DND-41 (cell line): ENCODE measurements at regions not wholly inside any gene's neighbourhood (a gene's known extent, or its start where the extent isn't known, plus 50 kb on each side); places are given as distances from the start of the nearest gene placed in this dataset.
"Not testable (repeated sequence)": the region's sequence is repeated elsewhere in the genome, so short reads cannot be mapped to it uniquely, and the experiment has no call there.

Experiments
- ATAC-seq: fragments of 200-7000 bp; cut with Tn5 transposase; 3 replicates; pipeline ENCODE4 v1.9.1; 2021; ENCODE audit warnings: low read depth; ENCODE audit not compliant: insufficient read depth
- DNase-seq: peaks from one replicate; pipeline ENCODE4 v3.0.0-alpha.2; 2020
- H2AFZ ChIP-seq: 2 replicates; pipeline ENCODE4 v1.6.0; 2012; ENCODE audit warnings: low read depth, low read length
- H3K27ac ChIP-seq: 2 replicates; pipeline ENCODE4 v1.5.1; 2012; ENCODE audit warnings: low read length, inconsistent platforms
- H3K27me3 ChIP-seq: fragments of 200-600 bp; sonication (generic); 2 replicates; pipeline ENCODE4 v1.6.0; 2012; ENCODE audit warnings: low read length, mild to moderate bottlenecking, inconsistent platforms; ENCODE audit not compliant: insufficient read depth, poor library complexity
- H3K36me3 ChIP-seq: 2 replicates; pipeline ENCODE4 v1.5.1; 2012; ENCODE audit warnings: low read length, inconsistent platforms; ENCODE audit not compliant: insufficient read depth
- H3K4me1 ChIP-seq: 2 replicates; pipeline ENCODE4 v1.5.1; 2012; ENCODE audit warnings: mild to moderate bottlenecking, low read length; ENCODE audit not compliant: insufficient read depth
- H3K4me2 ChIP-seq: 2 replicates; pipeline ENCODE4 v1.6.0; 2012; ENCODE audit warnings: mild to moderate bottlenecking, moderate library complexity, low read length, inconsistent platforms; ENCODE audit not compliant: insufficient read depth
- H3K4me3 ChIP-seq, 2 experiments: fragments of 200-600 bp in 1 of 2; shearing (Covaris generic) in 1 of 2; 2 replicates each; pipeline ENCODE4 v1.5.1; 2012 to 2016; ENCODE audit warnings: inconsistent platforms in 2 of 2, low read length in 2 of 2, mild to moderate bottlenecking in 2 of 2, low read depth in 1 of 2, moderate library complexity in 1 of 2
- H3K79me2 ChIP-seq: 2 replicates; pipeline ENCODE4 v1.6.0; 2012; ENCODE audit warnings: low read length, inconsistent platforms; ENCODE audit not compliant: insufficient read depth
- H3K9ac ChIP-seq: 2 replicates; pipeline ENCODE4 v1.6.0; 2012; ENCODE audit warnings: low read depth, mild to moderate bottlenecking, inconsistent platforms, low read length, moderate library complexity
- H3K9me3 ChIP-seq: 2 replicates; pipeline ENCODE4 v1.5.1; 2012; ENCODE audit warnings: low read length, moderate library complexity, mild to moderate bottlenecking, inconsistent platforms; ENCODE audit not compliant: insufficient read depth, severe bottlenecking
- H4K20me1 ChIP-seq: 2 replicates; pipeline ENCODE4 v1.6.0; 2012; ENCODE audit warnings: low read length; ENCODE audit not compliant: insufficient read depth
- EZH2 ChIP-seq: IDR thresholded peaks from 3 replicates; pipeline ENCODE4 v1.6.1; 2012; ENCODE audit warnings: borderline replicate concordance, low read depth, mild to moderate bottlenecking, moderate library complexity, low read length, inconsistent platforms; ENCODE audit not compliant: severe bottlenecking
- TF ChIP-seq, protein P1 (sequence below): IDR thresholded peaks from 2 replicates; pipeline ENCODE4 v1.5.1; 2012; ENCODE audit warnings: borderline replicate concordance, low read length, moderate library complexity, mild to moderate bottlenecking; ENCODE audit not compliant: poor library complexity, severe bottlenecking; ENCODE audit errors: extremely low read depth

GRCh38 chr3:164401923-164402322 is 676.4 kb downstream of the SI start:
- DNase-seq = no peak
- H3K27ac ChIP-seq = no peak overlapping the region

DNA sequence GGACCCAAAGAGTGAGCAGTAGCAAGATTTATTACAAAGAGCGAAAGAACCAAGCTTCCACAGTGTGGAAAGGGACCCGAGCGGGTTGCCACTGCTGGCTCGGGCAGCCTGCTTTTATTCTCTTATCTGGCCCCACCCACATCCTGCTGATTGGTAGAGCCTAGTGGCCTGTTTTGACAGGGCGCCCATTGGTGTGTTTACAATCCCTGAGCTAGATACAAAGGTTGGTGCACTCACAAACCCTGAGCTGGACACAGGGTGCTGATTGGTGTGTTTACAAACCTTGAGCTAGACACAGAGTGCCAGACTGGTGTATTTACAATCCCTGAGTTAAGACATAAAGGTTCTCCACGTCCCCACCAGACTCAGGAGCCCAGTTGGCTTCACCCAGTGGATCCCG is 676.9 kb downstream of the SI start:
- not testable (repeated sequence) for H3K27ac ChIP-seq, H3K9me3 ChIP-seq, H3K4me3 ChIP-seq, H3K27me3 ChIP-seq, H3K79me2 ChIP-seq, H3K4me2 ChIP-seq, H4K20me1 ChIP-seq, H3K36me3 ChIP-seq, H3K9ac ChIP-seq, DNase-seq, H3K4me1 ChIP-seq, ATAC-seq, H2AFZ ChIP-seq

More at GRCh38 chr3:164401923-164402322, 676.4 kb downstream of the SI start:
- Histone ChIP-seq H2AFZ (no peak overlapping the region), H3K27me3 (no peaks in the 10 kb centered on the region), H3K79me2 (no peaks in the 10 kb centered on the region), H3K4me1 (no peaks in the 10 kb centered on the region), H3K4me3 (no peak overlapping the region), H3K9me3 (no peaks in the 10 kb centered on the region), H3K9ac (no peak overlapping the region), H4K20me1 (no peaks in the 10 kb centered on the region), H3K4me2 (no peak overlapping the region), H3K36me3 (no peaks in the 10 kb centered on the region)
- TF ChIP-seq, protein P1, sequence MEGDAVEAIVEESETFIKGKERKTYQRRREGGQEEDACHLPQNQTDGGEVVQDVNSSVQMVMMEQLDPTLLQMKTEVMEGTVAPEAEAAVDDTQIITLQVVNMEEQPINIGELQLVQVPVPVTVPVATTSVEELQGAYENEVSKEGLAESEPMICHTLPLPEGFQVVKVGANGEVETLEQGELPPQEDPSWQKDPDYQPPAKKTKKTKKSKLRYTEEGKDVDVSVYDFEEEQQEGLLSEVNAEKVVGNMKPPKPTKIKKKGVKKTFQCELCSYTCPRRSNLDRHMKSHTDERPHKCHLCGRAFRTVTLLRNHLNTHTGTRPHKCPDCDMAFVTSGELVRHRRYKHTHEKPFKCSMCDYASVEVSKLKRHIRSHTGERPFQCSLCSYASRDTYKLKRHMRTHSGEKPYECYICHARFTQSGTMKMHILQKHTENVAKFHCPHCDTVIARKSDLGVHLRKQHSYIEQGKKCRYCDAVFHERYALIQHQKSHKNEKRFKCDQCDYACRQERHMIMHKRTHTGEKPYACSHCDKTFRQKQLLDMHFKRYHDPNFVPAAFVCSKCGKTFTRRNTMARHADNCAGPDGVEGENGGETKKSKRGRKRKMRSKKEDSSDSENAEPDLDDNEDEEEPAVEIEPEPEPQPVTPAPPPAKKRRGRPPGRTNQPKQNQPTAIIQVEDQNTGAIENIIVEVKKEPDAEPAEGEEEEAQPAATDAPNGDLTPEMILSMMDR = no peak
- TF ChIP-seq EZH2 = no peak
- no peak for ATAC-seq

DNA sequence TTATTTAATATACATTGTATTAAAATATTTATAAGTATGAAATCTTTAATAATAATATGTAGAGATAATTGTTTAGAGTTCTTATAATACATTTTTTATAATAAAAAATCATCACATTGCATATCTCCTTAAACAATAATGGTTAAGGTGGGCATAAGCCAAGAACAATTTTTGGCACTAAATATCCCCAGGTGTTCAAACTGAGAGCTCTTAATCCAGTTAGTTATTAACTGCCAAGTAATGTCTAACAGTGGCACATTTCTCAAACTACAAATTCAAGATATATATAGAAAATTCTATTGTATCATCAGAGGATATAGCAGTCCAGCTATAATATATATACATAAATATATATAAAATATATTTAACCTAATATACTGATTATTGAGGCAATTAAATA is 680.8 kb downstream of the SI start:
- no peaks in the 10 kb centered on the region for H3K4me1 ChIP-seq
- no peaks in the 10 kb centered on the region for H3K79me2 ChIP-seq
- ATAC-seq (no peak), DNase-seq (no peak)
- no peak for TF ChIP-seq EZH2
- TF ChIP-seq, protein P1 = no peak
- H3K36me3 ChIP-seq = no peaks in the 10 kb centered on the region
- H3K4me2 ChIP-seq = no peak overlapping the region
- H3K27me3 ChIP-seq = no peaks in the 10 kb centered on the region
- no peak overlapping the region for H2AFZ ChIP-seq
- no peak overlapping the region for H3K27ac ChIP-seq
- H3K9me3 ChIP-seq = no peaks in the 10 kb centered on the region
- H4K20me1 ChIP-seq = no peaks in the 10 kb centered on the region
- no peak overlapping the region for H3K4me3 ChIP-seq
- no peak overlapping the region for H3K9ac ChIP-seq

DNA sequence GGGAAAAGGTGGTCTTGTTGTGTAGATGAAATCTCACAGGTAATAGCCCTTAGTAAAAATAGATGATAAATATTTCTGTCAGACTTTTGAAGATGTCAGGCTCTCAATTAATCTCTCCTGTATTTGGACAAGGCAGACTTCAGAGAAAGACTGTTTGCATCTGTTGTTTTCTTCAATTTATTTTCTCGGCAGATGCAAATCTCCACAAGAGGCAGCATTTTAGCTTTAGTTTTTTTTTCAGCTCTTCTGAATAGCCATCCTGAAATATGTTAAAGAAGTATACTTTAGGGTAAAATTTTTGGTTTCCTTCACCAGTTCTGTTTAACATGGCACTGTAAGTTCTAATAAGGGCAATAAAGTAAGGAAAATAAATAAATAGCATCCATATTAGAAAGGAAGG is 685.1 kb downstream of the SI start:
- Histone ChIP-seq H4K20me1 (no peaks in the 10 kb centered on the region), H3K4me2 (no peak overlapping the region), H3K27me3 (no peaks in the 10 kb centered on the region), H3K4me1 (no peaks in the 10 kb centered on the region), H2AFZ (no peak overlapping the region), H3K36me3 (no peaks in the 10 kb centered on the region), H3K9ac (no peak overlapping the region), H3K4me3 (no peak overlapping the region), H3K9me3 (no peaks in the 10 kb centered on the region), H3K27ac (no peak overlapping the region), H3K79me2 (no peaks in the 10 kb centered on the region)
- ATAC-seq = no peak
- DNase-seq = no peak
- TF ChIP-seq, protein P1 = no peak
